Mononuclear cell (primary cell): ENCODE measurements at regions not wholly inside any gene's neighbourhood (a gene's known extent, or its start where the extent isn't known, plus 50 kb on each side); places are given as distances from the start of the nearest gene placed in this dataset.

ENCODE experiments used
- H3K27me3 ChIP-seq: 2 replicates; pipeline ENCODE4 v1.6.0; 2011; ENCODE audit warnings: low read length, control low read depth; ENCODE audit not compliant: insufficient read depth
- H3K4me1 ChIP-seq: 2 replicates; pipeline ENCODE4 v1.5.1; 2011; ENCODE audit warnings: mild to moderate bottlenecking, low read length, control low read depth; ENCODE audit not compliant: insufficient read depth
- H3K4me3 ChIP-seq: 2 replicates; pipeline ENCODE4 v1.5.1; 2011; ENCODE audit warnings: mild to moderate bottlenecking, low read length, moderate library complexity
- H3K9me3 ChIP-seq: 2 replicates; pipeline ENCODE4 v1.5.1; 2011; ENCODE audit warnings: low read depth, mild to moderate bottlenecking, control low read depth, low read length

DNA sequence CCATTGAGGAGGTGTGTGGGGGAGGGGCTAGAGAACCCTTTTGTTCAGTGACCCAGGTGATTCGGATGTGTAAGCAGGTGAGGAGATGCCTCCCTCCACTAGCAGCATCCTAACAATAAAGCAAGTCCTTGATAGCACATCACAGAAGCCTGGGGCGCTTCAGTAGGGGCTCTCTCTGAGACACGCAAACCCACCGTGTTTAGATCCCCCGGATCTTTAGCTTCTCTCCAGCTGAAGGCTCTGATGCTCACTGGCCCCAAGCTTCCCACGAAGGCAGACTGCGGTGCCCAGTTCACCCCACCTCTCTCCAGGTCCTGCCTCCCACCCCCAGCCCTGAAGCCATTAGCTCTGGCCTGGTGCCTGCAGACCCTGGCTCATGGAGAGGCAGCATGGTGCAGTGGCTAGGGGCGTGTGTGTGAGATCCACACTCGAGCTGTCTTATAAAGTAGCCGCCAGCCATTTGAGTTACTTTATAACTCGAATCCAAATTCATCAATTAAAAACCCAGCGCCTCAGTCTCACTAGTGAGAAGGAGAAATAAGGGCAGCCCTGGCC, 204.7 kb upstream of the TNRC6C start:
- no peaks in the 10 kb centered on the region for H3K9me3 ChIP-seq
- H3K27me3 ChIP-seq: no peaks in the 10 kb centered on the region
- no peaks in the 10 kb centered on the region for H3K4me1 ChIP-seq
- no peak overlapping the region for H3K4me3 ChIP-seq

DNA sequence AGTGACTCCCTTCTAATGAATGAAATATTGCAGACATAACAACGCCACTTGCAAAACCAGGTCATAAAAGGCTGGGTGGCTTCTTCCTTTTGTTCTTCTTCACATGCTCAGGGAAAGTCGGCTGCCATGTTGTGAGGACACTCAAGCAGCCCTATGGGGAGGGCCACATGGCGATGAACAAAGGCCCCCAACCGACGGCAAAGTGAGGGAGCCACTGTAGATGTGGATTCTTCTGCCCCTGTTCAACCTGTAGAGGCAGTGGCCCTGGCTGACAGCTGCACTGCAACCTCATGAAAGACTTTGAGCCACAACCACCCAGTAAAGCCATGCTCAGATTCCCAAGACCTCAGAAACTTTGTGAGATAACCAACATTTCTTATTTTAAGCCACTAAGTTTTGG, 203.5 kb upstream of the TNRC6C start:
- Histone ChIP-seq H3K4me1 (no peaks in the 10 kb centered on the region), H3K4me3 (no peak overlapping the region), H3K9me3 (no peaks in the 10 kb centered on the region), H3K27me3 (no peaks in the 10 kb centered on the region)

DNA sequence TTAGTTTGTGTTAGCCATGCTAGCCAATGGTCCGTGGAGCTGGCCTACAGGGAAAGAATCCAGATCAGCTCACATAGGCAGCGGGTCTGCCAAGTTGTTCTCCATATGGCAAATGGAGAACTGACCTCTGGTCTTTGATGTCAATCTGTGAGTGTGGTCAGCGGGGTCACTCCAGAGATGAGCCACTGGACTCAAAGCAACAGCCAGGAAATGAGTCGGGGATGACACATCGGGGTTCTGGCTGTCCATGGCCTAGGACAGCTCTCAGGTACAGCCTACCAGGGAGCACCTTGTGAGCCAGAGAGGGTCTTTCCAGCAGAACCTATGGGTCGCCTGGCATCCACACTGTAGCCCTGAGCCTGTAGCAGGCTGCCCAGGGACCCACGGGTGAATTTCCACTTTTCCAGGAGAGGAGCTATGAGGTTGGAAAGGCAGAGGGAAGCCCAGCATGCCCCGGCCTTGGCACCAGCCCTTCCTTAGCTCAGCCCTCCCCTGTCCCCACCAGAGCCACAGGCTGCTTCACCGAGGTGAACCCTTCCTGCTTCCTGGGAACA, 203.0 kb upstream of the TNRC6C start:
- no peaks in the 10 kb centered on the region for H3K9me3 ChIP-seq
- no peak overlapping the region for H3K4me3 ChIP-seq
- H3K4me1 ChIP-seq: no peaks in the 10 kb centered on the region
- no peaks in the 10 kb centered on the region for H3K27me3 ChIP-seq

DNA sequence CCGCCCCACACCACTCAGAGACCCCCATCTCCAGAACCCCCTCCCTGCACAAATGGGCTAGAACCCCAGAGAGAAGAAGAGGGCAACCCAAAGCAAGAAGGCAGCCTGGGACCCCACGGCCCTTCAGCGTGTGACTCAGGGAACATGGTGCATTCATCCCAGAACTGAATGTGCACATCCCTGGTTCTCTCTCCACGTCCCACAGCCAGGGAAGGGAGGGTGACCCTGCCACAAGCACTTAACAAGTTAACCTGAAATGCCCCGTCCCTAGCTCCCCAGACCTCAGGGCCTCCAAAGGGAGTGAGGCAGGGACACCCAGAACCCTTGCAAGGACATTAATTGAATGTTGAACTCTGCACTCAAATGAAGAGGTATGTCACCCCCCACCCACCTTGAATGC, 202.5 kb upstream of the TNRC6C start:
- Histone ChIP-seq H3K4me3 (no peak overlapping the region), H3K27me3 (no peaks in the 10 kb centered on the region), H3K9me3 (no peaks in the 10 kb centered on the region), H3K4me1 (no peaks in the 10 kb centered on the region)

DNA sequence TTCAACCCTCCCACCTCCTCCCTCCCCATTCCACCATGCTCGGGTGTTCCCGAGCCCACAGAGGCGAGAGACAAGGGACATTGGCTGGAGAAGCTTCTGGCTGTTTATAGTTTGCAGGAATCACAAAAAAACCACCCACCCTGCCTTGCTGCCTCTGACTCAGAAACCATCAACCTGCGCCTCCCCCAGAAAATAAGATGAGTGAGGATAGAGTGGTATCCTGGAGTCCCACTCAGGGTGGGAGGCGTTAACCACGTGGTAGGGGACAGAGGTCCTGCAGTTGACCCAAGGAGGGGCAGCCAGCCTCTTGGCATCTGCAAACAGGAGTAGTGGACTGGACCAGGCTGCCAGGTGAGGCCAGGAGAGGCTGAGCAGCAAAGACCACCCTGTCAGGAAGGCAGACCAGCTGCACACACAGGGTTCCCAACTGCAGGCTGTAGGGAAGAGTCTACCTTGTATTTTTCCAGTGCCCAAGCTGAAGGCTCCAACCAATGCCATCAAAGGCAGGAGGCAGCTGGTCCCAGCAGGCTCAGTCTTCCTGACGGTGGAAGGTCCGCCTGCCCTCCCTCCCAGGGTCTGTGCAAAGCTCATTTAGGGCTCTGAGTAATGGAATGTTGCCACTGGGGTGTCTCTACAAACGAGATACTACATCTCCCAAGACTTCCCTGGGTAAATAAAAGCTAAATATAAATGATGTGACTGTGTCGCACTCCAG, 201.5 kb upstream of the TNRC6C start:
- Histone ChIP-seq H3K4me1 (no peaks in the 10 kb centered on the region), H3K27me3 (no peaks in the 10 kb centered on the region), H3K9me3 (no peaks in the 10 kb centered on the region), H3K4me3 (no peak overlapping the region)

DNA sequence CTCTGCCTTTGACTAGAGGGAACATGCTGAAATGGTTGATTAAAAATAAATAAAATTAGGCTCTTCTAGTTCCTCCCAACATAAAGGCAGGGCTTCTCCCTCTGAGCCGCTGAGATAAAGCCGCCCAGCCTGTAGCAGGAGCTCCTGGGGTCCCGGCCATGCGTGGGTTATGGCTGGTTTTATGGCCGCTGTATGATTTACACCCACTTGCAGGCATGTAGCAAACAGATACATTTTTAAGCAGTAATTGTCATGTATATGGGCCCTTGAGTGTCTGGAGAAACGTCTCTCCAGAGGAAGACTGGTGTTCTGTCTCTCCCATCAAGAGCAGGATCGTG, 201.0 kb upstream of the TNRC6C start:
- no peaks in the 10 kb centered on the region for H3K27me3 ChIP-seq
- H3K4me3 ChIP-seq: no peak overlapping the region
- no peaks in the 10 kb centered on the region for H3K4me1 ChIP-seq
- H3K9me3 ChIP-seq: no peaks in the 10 kb centered on the region

DNA sequence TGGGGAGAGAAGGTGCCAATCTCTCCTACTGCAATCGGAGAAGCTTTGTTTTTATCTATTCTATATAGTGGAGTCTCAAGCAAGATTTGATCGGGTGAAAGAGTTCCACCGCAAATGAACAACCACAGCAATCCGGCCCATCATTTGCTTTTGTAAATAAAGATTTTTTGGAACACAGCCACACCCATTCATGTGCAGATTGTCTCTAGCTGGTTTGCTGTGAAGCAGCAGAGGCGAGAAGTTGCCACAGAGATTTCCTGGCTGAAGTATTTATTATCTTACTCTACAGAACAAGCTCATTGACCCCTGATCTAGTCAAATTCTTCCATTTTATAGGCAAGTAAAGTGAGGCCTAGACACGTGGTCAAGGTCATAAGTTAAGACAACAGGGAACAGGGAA, 195.5 kb upstream of the TNRC6C start:
- H3K27me3 ChIP-seq: no peaks in the 10 kb centered on the region
- no peaks in the 10 kb centered on the region for H3K4me1 ChIP-seq
- H3K9me3 ChIP-seq: no peaks in the 10 kb centered on the region
- H3K4me3 ChIP-seq: no peak overlapping the region

DNA sequence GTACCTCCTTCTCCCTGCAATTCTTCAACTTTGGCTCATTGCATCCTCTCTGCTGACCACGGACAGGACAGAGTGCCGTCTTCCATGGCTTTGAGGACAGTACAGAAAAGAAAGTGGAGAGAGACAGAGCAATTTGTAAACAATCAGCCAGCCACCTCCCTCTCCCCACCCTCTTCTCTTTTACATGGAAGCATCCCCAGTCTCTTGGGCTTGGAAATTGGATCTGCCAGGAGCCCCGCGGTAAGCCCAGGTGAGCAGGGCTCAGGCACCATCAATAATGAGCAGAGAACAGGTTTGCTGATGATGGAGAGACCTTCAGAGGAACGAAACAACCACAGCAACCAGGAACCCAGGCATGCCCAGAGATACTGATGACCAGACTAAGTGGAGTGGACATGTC, 194.9 kb upstream of the TNRC6C start:
- Histone ChIP-seq H3K9me3 (no peaks in the 10 kb centered on the region), H3K27me3 (no peaks in the 10 kb centered on the region), H3K4me3 (no peak overlapping the region), H3K4me1 (no peaks in the 10 kb centered on the region)

DNA sequence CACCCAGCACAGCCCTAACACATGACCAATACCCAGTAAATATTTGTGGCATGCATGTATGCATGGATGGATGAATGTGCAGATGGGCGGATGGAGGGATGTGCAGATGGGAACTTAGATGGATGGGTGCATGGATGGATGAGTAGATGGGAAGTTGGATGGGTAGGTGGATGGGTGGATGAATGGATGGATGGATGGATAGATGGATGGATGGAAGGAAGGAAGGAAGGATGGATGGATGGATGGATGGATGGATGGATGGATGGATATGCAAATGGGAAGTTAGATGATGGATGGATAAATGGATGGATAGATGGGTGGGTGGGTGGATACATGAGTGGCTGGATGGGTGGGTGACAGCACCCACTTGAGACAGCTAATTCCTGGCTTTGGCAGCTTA, 193.2 kb upstream of the TNRC6C start:
- Histone ChIP-seq H3K4me1 (no peaks in the 10 kb centered on the region), H3K27me3 (no peaks in the 10 kb centered on the region)

DNA sequence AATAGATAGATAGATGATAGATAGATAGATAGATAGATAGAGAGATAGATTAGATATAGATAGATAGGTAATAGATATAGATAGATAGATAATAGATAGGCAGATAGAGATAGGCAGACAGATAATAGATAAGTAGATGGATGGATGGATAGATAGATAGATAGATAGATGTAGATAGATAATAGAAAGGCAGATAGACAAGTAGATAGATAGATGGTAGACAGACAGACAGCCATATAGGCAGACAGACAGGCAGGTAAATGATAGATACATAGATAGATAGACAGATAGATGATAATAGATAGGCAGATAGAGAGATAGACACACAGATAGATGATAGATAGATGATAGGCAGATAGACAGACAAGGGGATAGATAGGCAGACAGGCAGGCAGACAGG, 191.4 kb upstream of the TNRC6C start:
- Histone ChIP-seq H3K4me1 (no peaks in the 10 kb centered on the region), H3K27me3 (no peaks in the 10 kb centered on the region), H3K9me3 (no peaks in the 10 kb centered on the region), H3K4me3 (no peak overlapping the region)

More for the DNA sequence above, 193.2 kb upstream of the TNRC6C start:
- Histone ChIP-seq H3K4me3 (no peak overlapping the region), H3K9me3 (no peaks in the 10 kb centered on the region)

DNA sequence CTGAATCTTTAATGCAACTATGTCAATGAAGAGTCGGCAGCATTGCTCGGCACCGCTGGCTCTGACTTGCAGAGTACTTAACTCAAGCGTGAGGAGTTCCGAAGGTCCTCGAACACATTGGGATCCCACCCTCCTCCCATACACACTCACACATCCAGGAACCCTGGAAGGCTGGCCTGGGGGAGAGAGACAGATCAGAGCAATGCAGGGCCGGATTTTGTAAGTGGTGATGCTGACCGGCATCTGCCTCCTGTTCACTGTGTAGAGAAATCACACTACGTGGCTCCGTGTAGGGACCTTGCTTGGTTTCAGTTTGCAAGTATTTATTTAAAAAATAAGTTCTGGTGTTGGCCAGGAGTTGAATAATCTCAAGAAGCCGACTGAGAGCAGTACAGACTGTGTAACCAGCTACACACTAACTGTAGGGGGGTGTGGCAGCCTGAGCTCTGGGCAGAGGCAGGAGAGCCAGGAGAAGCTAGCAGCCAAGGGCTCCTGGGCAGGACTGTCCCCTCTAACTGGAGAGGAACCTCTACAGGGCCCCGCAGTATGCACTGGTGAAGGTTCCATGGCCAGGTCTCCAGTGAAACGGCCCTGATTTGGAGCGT, 190.2 kb upstream of the TNRC6C start:
- H3K9me3 ChIP-seq: no peaks in the 10 kb centered on the region
- peaks cover 8% of the 10 kb centered on the region for H3K4me1 ChIP-seq
- no peak overlapping the region for H3K4me3 ChIP-seq
- H3K27me3 ChIP-seq: no peaks in the 10 kb centered on the region

DNA sequence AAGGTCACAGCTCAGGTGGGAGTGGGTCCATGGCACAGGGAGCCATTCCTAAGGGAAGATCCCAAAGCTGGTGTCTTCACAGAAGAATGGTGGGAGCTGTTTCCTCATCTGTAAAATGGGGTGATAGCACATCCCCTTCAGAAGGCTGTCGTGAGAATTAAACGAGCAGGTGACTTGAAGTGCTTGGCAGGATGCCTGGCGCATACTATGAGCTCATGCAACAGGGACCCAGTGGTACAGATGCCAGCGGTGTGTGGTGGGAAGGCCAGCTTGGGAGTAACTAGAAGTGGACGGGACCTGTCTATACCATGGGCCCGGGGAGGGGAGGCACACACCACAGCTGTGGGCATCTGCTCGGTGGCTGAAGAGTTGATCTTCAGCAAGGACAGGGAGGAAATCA, 189.3 kb upstream of the TNRC6C start:
- peaks cover 8% of the 10 kb centered on the region for H3K4me1 ChIP-seq
- no peaks in the 10 kb centered on the region for H3K9me3 ChIP-seq
- no peaks in the 10 kb centered on the region for H3K27me3 ChIP-seq
- no peak overlapping the region for H3K4me3 ChIP-seq

DNA sequence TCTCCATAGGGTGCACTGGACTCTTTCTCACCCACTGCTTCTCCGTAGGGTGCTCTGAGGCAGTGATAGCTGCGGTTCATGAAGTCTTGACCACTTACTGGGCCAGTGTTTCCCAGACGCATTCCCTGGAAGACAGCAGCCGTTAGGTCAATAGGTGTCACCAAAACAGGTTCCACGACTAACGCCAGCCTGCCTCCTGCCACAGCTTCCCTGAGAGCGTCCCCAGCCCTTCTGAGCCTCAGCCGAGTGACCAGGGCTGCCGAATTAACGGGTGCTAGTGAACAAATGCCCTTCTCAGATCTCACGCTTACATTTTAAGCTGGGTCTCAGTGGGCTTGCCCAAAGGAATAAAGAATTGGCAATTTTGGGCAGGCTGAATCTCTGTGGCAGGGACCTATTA, 188.7 kb upstream of the TNRC6C start:
- Histone ChIP-seq H3K4me3 (no peak overlapping the region), H3K27me3 (no peaks in the 10 kb centered on the region), H3K4me1 (peaks cover 8% of the 10 kb centered on the region), H3K9me3 (no peaks in the 10 kb centered on the region)

DNA sequence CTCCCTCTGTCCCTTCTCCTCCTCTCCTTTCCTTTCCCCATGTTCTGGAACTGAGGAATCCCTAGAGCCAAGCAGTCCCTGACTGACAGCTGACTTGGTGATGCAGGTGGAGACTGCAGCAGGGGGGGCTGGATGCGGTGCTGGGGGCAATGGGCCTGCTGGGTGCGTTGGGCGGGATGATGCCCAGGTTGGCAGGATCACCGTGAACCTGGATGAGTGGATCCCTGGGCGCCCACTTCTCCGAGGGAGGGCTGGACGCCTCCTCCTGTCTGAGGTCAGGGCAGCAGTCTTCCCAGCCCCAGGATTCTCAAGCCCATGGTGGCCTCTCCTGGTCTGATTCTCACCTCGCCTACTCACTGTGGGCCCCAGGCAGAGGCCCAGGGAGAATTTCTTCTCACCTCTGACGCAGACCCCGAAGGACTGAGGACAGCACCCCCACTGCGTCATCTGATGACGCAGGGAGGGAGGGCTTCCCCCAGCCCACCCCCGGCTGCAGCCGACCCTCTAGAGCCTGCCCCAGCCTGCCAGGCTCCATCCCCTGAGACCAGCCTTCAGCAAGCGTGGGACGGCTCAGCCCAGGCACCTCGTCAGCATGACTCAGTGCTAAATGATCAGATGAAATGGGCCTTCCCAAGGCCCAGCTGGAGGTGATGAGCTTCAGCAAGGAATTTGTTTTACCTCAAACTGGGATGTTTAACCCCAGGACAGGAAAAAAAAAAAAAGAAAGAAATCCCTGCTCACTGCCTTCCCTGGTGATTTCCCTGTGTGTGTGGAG, 188.0 kb upstream of the TNRC6C start:
- Histone ChIP-seq H3K9me3 (no peaks in the 10 kb centered on the region), H3K4me1 (peaks cover 8% of the 10 kb centered on the region), H3K4me3 (no peak overlapping the region), H3K27me3 (no peaks in the 10 kb centered on the region)

DNA sequence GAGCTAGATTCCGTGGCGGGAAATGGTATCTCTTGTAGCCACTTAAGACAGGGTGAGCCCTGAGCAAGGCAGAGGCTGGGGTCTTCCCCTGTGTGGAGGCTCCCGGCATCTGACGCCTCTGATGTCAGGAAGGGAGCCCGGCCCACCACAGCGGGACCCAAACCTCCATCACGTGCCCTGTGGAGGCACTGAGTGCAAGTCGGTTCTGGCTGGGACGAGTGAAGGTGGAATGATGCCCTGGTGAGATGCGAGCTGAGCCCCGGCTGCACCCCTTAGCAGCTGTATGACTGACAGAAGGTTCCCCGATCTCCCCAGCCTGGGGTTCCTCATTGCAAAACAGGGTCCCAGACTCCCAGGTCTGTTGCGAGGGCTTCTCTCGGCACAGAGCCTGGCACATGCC, 187.4 kb upstream of the TNRC6C start:
- Histone ChIP-seq H3K27me3 (no peaks in the 10 kb centered on the region), H3K4me1 (peaks cover 8% of the 10 kb centered on the region), H3K9me3 (no peaks in the 10 kb centered on the region), H3K4me3 (no peak overlapping the region)
